Ovary (tissue), 3 donors: ENCODE measurements at regions not wholly inside any gene's neighbourhood (a gene's known extent, or its start where the extent isn't known, plus 50 kb on each side); places are given as distances from the start of the nearest gene placed in this dataset.
"Not testable (repeated sequence)": the region's sequence is repeated elsewhere in the genome, so short reads cannot be mapped to it uniquely, and the experiment has no call there.

ENCODE experiments used
- CTCF ChIP-seq, 3 donors: fragments of 450-650 bp in 2 of 3; fragments of 200-600 bp in 1 of 3; IDR thresholded peaks; one replicate each; pipeline versions ENCODE4 v1.5.1 to v1.8.0; 2016 to 2022; ENCODE audit warnings: antibody characterized with exemption in 3 of 3, mild to moderate bottlenecking in 1 of 3
- EP300 ChIP-seq: sonication (generic); formaldehyde crosslinking; IDR thresholded peaks from one replicate; pipeline ENCODE4 v1.6.1; 2017; ENCODE audit warnings: antibody characterized with exemption
- donor health status: DM: no; HTN: no; CAD: no.

- TF ChIP-seq CTCF (IDR thresholded peaks at IDR 0.05); EP300: not testable (repeated sequence)
Observed at GRCh38 chr14:50030911-50031310, 85.5 kb downstream of the VCPKMT start.
